Progenitor cell of endocrine pancreas (in vitro differentiated cells): ENCODE measurements at regions not wholly inside any gene's neighbourhood (a gene's known extent, or its start where the extent isn't known, plus 50 kb on each side); places are given as distances from the start of the nearest gene placed in this dataset.

Experiments used
- DNase-seq: peaks from one replicate; pipeline ENCODE4 v3.0.0; 2021; ENCODE audit warnings: low spot score; ENCODE audit not compliant: unreplicated experiment
- H3K27ac Mint-ChIP-seq: 2 replicates; pipeline ENCODE4 v1.8.0; 2021; ENCODE audit warnings: mild to moderate bottlenecking, moderate library complexity, mixed read lengths
- H3K27me3 Mint-ChIP-seq: 2 replicates; pipeline ENCODE4 v1.8.0; 2021; ENCODE audit warnings: mixed read lengths
- H3K36me3 Mint-ChIP-seq: 2 replicates; pipeline ENCODE4 v1.8.0; 2022; ENCODE audit warnings: mixed read lengths; ENCODE audit not compliant: insufficient read depth
- H3K4me1 Mint-ChIP-seq: 2 replicates; pipeline ENCODE4 v1.8.0; 2021; ENCODE audit warnings: low read depth, mixed read lengths
- H3K4me3 Mint-ChIP-seq: 2 replicates; pipeline ENCODE4 v1.8.0; 2021; ENCODE audit warnings: low read depth, mild to moderate bottlenecking, moderate library complexity, mixed read lengths
- H3K9me3 Mint-ChIP-seq: 2 replicates; pipeline ENCODE4 v1.8.0; 2021; ENCODE audit warnings: low read depth, mixed read lengths
- TF ChIP-seq, protein P1 (sequence below): fragments of 200-600 bp; sonication (generic); IDR thresholded peaks from one replicate; pipeline ENCODE4 v1.5.0; 2021; ENCODE audit warnings: antibody characterized with exemption, mild to moderate bottlenecking; ENCODE audit not compliant: unreplicated experiment

- no peak for DNase-seq
- Mint-ChIP-seq H3K4me3 (no peak overlapping the region), H3K9me3 (no peaks in the 10 kb centered on the region), H3K4me1 (peaks cover 1% of the 10 kb centered on the region), H3K36me3 (no peaks in the 10 kb centered on the region), H3K27ac (no peak overlapping the region), H3K27me3 (no peaks in the 10 kb centered on the region)
- TF ChIP-seq, protein P1, sequence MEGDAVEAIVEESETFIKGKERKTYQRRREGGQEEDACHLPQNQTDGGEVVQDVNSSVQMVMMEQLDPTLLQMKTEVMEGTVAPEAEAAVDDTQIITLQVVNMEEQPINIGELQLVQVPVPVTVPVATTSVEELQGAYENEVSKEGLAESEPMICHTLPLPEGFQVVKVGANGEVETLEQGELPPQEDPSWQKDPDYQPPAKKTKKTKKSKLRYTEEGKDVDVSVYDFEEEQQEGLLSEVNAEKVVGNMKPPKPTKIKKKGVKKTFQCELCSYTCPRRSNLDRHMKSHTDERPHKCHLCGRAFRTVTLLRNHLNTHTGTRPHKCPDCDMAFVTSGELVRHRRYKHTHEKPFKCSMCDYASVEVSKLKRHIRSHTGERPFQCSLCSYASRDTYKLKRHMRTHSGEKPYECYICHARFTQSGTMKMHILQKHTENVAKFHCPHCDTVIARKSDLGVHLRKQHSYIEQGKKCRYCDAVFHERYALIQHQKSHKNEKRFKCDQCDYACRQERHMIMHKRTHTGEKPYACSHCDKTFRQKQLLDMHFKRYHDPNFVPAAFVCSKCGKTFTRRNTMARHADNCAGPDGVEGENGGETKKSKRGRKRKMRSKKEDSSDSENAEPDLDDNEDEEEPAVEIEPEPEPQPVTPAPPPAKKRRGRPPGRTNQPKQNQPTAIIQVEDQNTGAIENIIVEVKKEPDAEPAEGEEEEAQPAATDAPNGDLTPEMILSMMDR = no peak
Observed at GRCh38 chr1:218811497-218811896, 362.2 kb upstream of the LYPLAL1 start.

- Mint-ChIP-seq H3K4me1 (peaks cover 1% of the 10 kb centered on the region), H3K9me3 (no peaks in the 10 kb centered on the region), H3K27me3 (no peaks in the 10 kb centered on the region), H3K4me3 (no peak overlapping the region), H3K36me3 (no peaks in the 10 kb centered on the region), H3K27ac (no peak overlapping the region)
- DNase-seq = no peak
- TF ChIP-seq, protein P1 = no peak
Observed at GRCh38 chr1:218812360-218812759, 361.3 kb upstream of the LYPLAL1 start.

- no peak overlapping the region for H3K4me3 Mint-ChIP-seq
- TF ChIP-seq, protein P1 = no peak
- H3K9me3 Mint-ChIP-seq = no peaks in the 10 kb centered on the region
- no peaks in the 10 kb centered on the region for H3K36me3 Mint-ChIP-seq
- H3K4me1 Mint-ChIP-seq = peaks cover 1% of the 10 kb centered on the region
- H3K27ac Mint-ChIP-seq = no peak overlapping the region
- no peak for DNase-seq
- H3K27me3 Mint-ChIP-seq = no peaks in the 10 kb centered on the region
Observed at GRCh38 chr1:218813237-218813636, 360.4 kb upstream of the LYPLAL1 start.

GRCh38 chr1:218815076-218815475 lies 358.6 kb upstream of the LYPLAL1 start:
- no peaks in the 10 kb centered on the region for H3K9me3 Mint-ChIP-seq

GRCh38 chr1:218817071-218817470 lies 356.6 kb upstream of the LYPLAL1 start:
- H3K27ac Mint-ChIP-seq = no peak overlapping the region
- DNase-seq = no peak

More at GRCh38 chr1:218815076-218815475, 358.6 kb upstream of the LYPLAL1 start:
- Mint-ChIP-seq H3K27ac (no peak overlapping the region), H3K4me1 (peaks cover 1% of the 10 kb centered on the region), H3K27me3 (no peaks in the 10 kb centered on the region), H3K4me3 (no peak overlapping the region), H3K36me3 (no peaks in the 10 kb centered on the region)
- DNase-seq = no peak
- TF ChIP-seq, protein P1 = no peak

More at GRCh38 chr1:218817071-218817470, 356.6 kb upstream of the LYPLAL1 start:
- H3K36me3 Mint-ChIP-seq = no peaks in the 10 kb centered on the region
- TF ChIP-seq, protein P1 = no peak
- H3K9me3 Mint-ChIP-seq = peaks cover 4% of the 10 kb centered on the region
- no peaks in the 10 kb centered on the region for H3K27me3 Mint-ChIP-seq
- H3K4me1 Mint-ChIP-seq = peaks cover 1% of the 10 kb centered on the region
- no peak overlapping the region for H3K4me3 Mint-ChIP-seq
